ENCODE measurements at regions not wholly inside any gene's neighbourhood (a gene's known extent, or its start where the extent isn't known, plus 50 kb on each side); places are given as distances from the start of the nearest gene placed in this dataset.

DNA sequence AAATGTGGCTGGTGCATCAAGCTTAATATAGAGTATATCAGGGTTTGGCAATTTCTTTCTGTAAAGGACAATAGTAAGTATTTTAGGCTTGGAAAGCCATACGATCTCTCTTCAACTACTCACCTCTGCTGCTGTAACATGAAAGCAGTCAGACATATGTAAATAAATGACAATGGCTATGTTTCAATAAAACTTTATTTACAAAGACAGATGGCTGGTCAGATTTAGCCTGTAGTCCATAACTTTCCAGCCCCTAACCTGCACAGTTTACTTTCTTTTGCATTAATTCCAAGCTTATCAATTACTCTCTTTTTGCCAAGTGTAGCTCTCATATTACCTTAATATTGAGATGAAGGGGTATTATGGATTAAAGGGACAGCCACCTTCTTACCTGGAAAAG lies 83.1 kb downstream of the LRATD1 start:
- 100% methylated on average over 1 of the region's 1 CpG; no CpG with 5 or more reads in 1 of the 2 experiments for WGBS, 2 experiments (ENCODE audit: extremely low coverage in 1 of 2, insufficient coverage in 1 of 2, insufficient read length in 1 of 2, insufficient replicate concordance in 2 of 2, low coverage in 1 of 2, low lambda C conversion rate in 2 of 2, missing lambda C conversion rate in 1 of 2)
- TF ChIP-seq, protein P1, sequence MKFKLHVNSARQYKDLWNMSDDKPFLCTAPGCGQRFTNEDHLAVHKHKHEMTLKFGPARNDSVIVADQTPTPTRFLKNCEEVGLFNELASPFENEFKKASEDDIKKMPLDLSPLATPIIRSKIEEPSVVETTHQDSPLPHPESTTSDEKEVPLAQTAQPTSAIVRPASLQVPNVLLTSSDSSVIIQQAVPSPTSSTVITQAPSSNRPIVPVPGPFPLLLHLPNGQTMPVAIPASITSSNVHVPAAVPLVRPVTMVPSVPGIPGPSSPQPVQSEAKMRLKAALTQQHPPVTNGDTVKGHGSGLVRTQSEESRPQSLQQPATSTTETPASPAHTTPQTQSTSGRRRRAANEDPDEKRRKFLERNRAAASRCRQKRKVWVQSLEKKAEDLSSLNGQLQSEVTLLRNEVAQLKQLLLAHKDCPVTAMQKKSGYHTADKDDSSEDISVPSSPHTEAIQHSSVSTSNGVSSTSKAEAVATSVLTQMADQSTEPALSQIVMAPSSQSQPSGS (IDR thresholded peaks at IDR 0.05; ENCODE audit: low read length): no peak
- no peak for TF ChIP-seq JUN (IDR thresholded peaks at IDR 0.05; ENCODE audit: low read depth, low read length)
- no peak for TF ChIP-seq SRF (IDR thresholded peaks at IDR 0.05; ENCODE audit: low read depth, low read length)
- TF ChIP-seq RFX5 (IDR thresholded peaks at IDR 0.05; ENCODE audit: borderline replicate concordance, low read depth, low read length): no peak
- no peak for TF ChIP-seq SIRT6 (IDR thresholded peaks at IDR 0.05; ENCODE audit: low read length)
- no peak for TF ChIP-seq RNF2 (IDR thresholded peaks at IDR 0.05; ENCODE audit: borderline replicate concordance, low read depth, low read length, missing control alignments, poor library complexity, severe bottlenecking)

More for the DNA sequence above, 83.1 kb downstream of the LRATD1 start:
- Histone ChIP-seq H3K79me2 (ENCODE audit: control insufficient read depth in 1 of 2, insufficient read depth in 2 of 2, low read length in 2 of 2) (no peaks in the 10 kb centered on the region), H2AK5ac (ENCODE audit: low read depth, low read length) (no peak overlapping the region), H4K8ac (ENCODE audit: extremely low read depth, insufficient read depth, low read length) (no peak overlapping the region), H3K36me3 (ENCODE audit: control insufficient read depth in 2 of 4, insufficient read depth in 4 of 4, low read length in 3 of 4) (no peaks in the 10 kb centered on the region), H3K18ac (ENCODE audit: extremely low read depth, low read length) (no peak overlapping the region), H2BK20ac (ENCODE audit: low read length) (no peak overlapping the region), H3K14ac (ENCODE audit: insufficient read length) (no peak overlapping the region), H3K23ac (ENCODE audit: insufficient read length) (no peak overlapping the region), H4K20me1 (replicated peaks in 1 of 2; ENCODE audit: control insufficient read depth in 1 of 2, insufficient read depth in 2 of 2, low read length in 2 of 2) (no peaks in the 10 kb centered on the region), H3K4me2 (ENCODE audit: insufficient read depth in 1 of 2, low read depth in 2 of 2, low read length in 2 of 2) (no peak overlapping the region), H3K27me3 (replicated peaks in 1 of 4; ENCODE audit: control insufficient read depth in 3 of 4, extremely low read depth in 1 of 4, insufficient read depth in 3 of 4, low read length in 3 of 4) (no peaks in the 10 kb centered on the region), H3K4me3 (ENCODE audit: extremely low read depth in 1 of 4, insufficient read depth in 2 of 4, low read depth in 3 of 4, low read length in 4 of 4) (no peak overlapping the region), H4K91ac (replicated peaks; ENCODE audit: insufficient read length, low read length) (no peak overlapping the region), H4K5ac (ENCODE audit: insufficient read length, low read depth, low read length) (no peak overlapping the region), H3K4me1 (replicated peaks in 1 of 4; ENCODE audit: control insufficient read depth in 3 of 4, insufficient read depth in 4 of 4, low read length in 3 of 4) (no peaks in the 10 kb centered on the region), H3K56ac (replicated peaks; ENCODE audit: insufficient read length, low read depth, low read length) (no peak overlapping the region), H3K4ac (replicated peaks; ENCODE audit: insufficient read length, low read depth, low read length) (no peak overlapping the region), H3K9me3 (ENCODE audit: insufficient read depth in 2 of 2, low read depth in 1 of 2, low read length in 1 of 2) (no peaks in the 10 kb centered on the region), H2AFZ (ENCODE audit: low read length) (no peak overlapping the region), H2BK120ac (replicated peaks; ENCODE audit: low read depth, low read length) (no peak overlapping the region), H2BK5ac (ENCODE audit: low read depth, low read length) (no peak overlapping the region), H2BK12ac (ENCODE audit: low read depth, low read length) (no peak overlapping the region), H2BK15ac (ENCODE audit: low read length) (no peak overlapping the region), H3K9ac (replicated peaks in 1 of 4; ENCODE audit: extremely low read depth in 1 of 4, low read depth in 3 of 4, low read length in 3 of 4) (no peak overlapping the region), H3K27ac (ENCODE audit: low read depth, low read length) (no peak overlapping the region), H3K23me2 (ENCODE audit: low read depth, low read length) (no peaks in the 10 kb centered on the region), H3K79me1 (ENCODE audit: low read depth, low read length) (no peaks in the 10 kb centered on the region)
- DNase-seq (ENCODE audit: low read depth in 1 of 2, low spot score in 2 of 2) (no peak), FAIRE-seq (no peak)
- ChIA-PET POLR2A (ENCODE audit: partially characterized antibody) (no interaction called here), CTCF (ENCODE audit: partially characterized antibody) (interaction anchor here (1.3 kb wide), 1 partner anchor 31 kb away, joined by 4 read pairs; no protein-coding TSS in a partner anchor)
